GM23338 (cell line): ENCODE measurements at regions not wholly inside any gene's neighbourhood (a gene's known extent, or its start where the extent isn't known, plus 50 kb on each side); places are given as distances from the start of the nearest gene placed in this dataset.

Source experiments
- CREB1 ChIP-seq: fragments of 250-450 bp; sonication (Bioruptor Pico); IDR thresholded peaks from 2 replicates; pipeline ENCODE4 v1.5.0; 2020; ENCODE audit warnings: low read depth, mild to moderate bottlenecking, moderate library complexity
- CTCF ChIP-seq, 2 experiments: fragments of 200-600 bp in 1 of 2; sonication (generic) in 1 of 2; conservative IDR thresholded peaks; 2 replicates each; pipeline versions ENCODE4 v1.5.1 to v1.6.1; 2016 to 2017; ENCODE audit warnings: antibody characterized with exemption in 2 of 2, low read depth in 2 of 2, mild to moderate bottlenecking in 2 of 2, moderate library complexity in 1 of 2
- EZH2 ChIP-seq: fragments of 200-600 bp; sonication (generic); IDR thresholded peaks from one replicate; pipeline ENCODE4 v1.8.0; 2017; ENCODE audit warnings: antibody characterized with exemption, mild to moderate bottlenecking, low read depth; ENCODE audit not compliant: unreplicated experiment
- EZH2phosphoT487 ChIP-seq: fragments of 200-600 bp; sonication (generic); IDR thresholded peaks from one replicate; pipeline ENCODE4 v1.8.1; 2018; ENCODE audit warnings: antibody characterized with exemption; ENCODE audit not compliant: unreplicated experiment
- JUNB ChIP-seq: IDR thresholded peaks from one replicate; pipeline ENCODE4 v1.6.1; 2016; ENCODE audit warnings: antibody characterized with exemption; ENCODE audit not compliant: unreplicated experiment
- POLR2AphosphoS5 ChIP-seq: IDR thresholded peaks from 2 replicates; pipeline ENCODE4 v1.6.1; 2016; ENCODE audit warnings: antibody characterized with exemption, low read depth
- REST ChIP-seq: IDR thresholded peaks from one replicate; pipeline ENCODE4 v1.6.1; 2018; ENCODE audit warnings: antibody characterized with exemption; ENCODE audit not compliant: unreplicated experiment

GRCh38 chr7:17516771-17517170 is 218.3 kb downstream of the AHR start:
- no peak for TF ChIP-seq CTCF (conservative IDR thresholded peaks at IDR 0.05; ENCODE audit: low read depth in 2 of 2)
- no peak for TF ChIP-seq EZH2
- TF ChIP-seq EZH2phosphoT487 = no peak
- TF ChIP-seq REST = no peak
- no peak for TF ChIP-seq POLR2AphosphoS5
- TF ChIP-seq CREB1 (CRISPR knock-in tag) = no peak
- no peak for TF ChIP-seq JUNB
